Psoas muscle (tissue), 7 donors: ENCODE measurements at regions not wholly inside any gene's neighbourhood (a gene's known extent, or its start where the extent isn't known, plus 50 kb on each side); places are given as distances from the start of the nearest gene placed in this dataset.
A peak's percentile ranks its signal among the peaks of the same experiment; 100 is the strongest.

Source experiments
- ATAC-seq, 4 donors: fragments of 200-7000 bp; cut with Tn5 transposase; one replicate each; pipeline ENCODE4 v1.9.1; 2020; ENCODE audit warnings: moderate library complexity in 3 of 4, mild to moderate bottlenecking in 2 of 4
- DNase-seq, 2 donors: peaks; one replicate each; pipeline ENCODE4 v3.0.0-alpha.2; 2020
- H3K27ac ChIP-seq: fragments of 200-600 bp; one replicate; pipeline ENCODE4 v1.8.0; 2022
- H3K27me3 ChIP-seq, 3 donors: fragments of 200-600 bp in 1 of 3; one replicate each; pipeline versions ENCODE4 v1.6.1 to v1.8.0; 2013 to 2022; ENCODE audit warnings: low read length in 2 of 3, mild to moderate bottlenecking in 2 of 3, moderate library complexity in 1 of 3; ENCODE audit not compliant: insufficient read depth in 3 of 3
- H3K36me3 ChIP-seq, 2 donors: fragments of 200-600 bp in 1 of 2; one replicate each; pipeline versions ENCODE4 v1.6.1 to v1.8.0; 2013 to 2022; ENCODE audit warnings: low read depth in 1 of 2, mild to moderate bottlenecking in 1 of 2, moderate library complexity in 1 of 2; ENCODE audit not compliant: insufficient read depth in 1 of 2
- H3K4me1 ChIP-seq: fragments of 200-600 bp; one replicate; pipeline ENCODE4 v1.8.0; 2022
- H3K4me3 ChIP-seq: fragments of 200-600 bp; one replicate; pipeline ENCODE4 v1.8.0; 2022; ENCODE audit warnings: mild to moderate bottlenecking
- H3K9me3 ChIP-seq: fragments of 200-600 bp; one replicate; pipeline ENCODE4 v1.8.0; 2022
- WGBS, 3 donors: extraction: QIAGEN DNeasy Blood & Tissue Kit; methylation state at CpG; one replicate each; pipeline versions ENCODE4 v1.1.6 to v1.1.7; 2013; 5-methylcytosine and 5-hydroxymethylcytosine counted together
- intact Hi-C, 2 donors: fragments of 100-400 bp; cut with DNase I; formaldehyde crosslinking; loops; one replicate each; pipeline versions ENCODE4 v1.11.0 to v1.14.2; 2022
- TF ChIP-seq, protein P1 (sequence below): fragments of 200-600 bp; IDR thresholded peaks from one replicate; pipeline ENCODE4 v1.8.0; 2022; ENCODE audit warnings: antibody characterized with exemption
- donor health status: healthy with polysubstance abuse.
- donor health status: DM: no; HTN: no; CAD: no; lungs with moderate emphysema.
- donor health status: Bipolar disorder and iron deficiency.
- donor health status: healthy.
- donor health status: DM: yes; HTN: yes; CAD: no.
- donor health status: DM: no; HTN: no; CAD: no.
- donor health status: DM: yes; HTN: yes; CAD: no.

DNA sequence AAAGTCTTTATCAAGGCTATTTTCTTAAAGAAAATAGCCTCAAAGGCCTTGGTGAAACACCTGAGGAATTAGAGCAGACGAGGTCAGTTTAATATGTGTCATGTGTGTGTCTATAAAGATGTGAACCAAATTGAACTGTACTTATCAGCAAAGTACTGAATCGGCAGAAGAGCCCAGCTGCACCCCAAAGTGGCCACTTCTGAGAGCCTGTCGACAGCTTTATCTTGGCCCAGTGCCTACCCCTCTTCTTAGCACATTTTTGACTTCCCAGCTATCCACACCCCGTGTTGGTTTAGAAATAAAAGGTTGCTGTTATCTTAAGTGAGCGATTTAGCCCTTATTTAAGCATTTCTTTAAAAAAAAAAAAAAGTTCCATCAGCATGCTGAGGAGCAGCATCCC lies 329.7 kb downstream of the FBXW7 start:
- H3K9me3 ChIP-seq = no peaks in the 10 kb centered on the region
- TF ChIP-seq, protein P1, sequence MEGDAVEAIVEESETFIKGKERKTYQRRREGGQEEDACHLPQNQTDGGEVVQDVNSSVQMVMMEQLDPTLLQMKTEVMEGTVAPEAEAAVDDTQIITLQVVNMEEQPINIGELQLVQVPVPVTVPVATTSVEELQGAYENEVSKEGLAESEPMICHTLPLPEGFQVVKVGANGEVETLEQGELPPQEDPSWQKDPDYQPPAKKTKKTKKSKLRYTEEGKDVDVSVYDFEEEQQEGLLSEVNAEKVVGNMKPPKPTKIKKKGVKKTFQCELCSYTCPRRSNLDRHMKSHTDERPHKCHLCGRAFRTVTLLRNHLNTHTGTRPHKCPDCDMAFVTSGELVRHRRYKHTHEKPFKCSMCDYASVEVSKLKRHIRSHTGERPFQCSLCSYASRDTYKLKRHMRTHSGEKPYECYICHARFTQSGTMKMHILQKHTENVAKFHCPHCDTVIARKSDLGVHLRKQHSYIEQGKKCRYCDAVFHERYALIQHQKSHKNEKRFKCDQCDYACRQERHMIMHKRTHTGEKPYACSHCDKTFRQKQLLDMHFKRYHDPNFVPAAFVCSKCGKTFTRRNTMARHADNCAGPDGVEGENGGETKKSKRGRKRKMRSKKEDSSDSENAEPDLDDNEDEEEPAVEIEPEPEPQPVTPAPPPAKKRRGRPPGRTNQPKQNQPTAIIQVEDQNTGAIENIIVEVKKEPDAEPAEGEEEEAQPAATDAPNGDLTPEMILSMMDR = no peak
- peaks cover 0 to 7% (median 2%) of the 10 kb centered on the region in 3 donors for H3K27me3 ChIP-seq
- H3K27ac ChIP-seq = no peak overlapping the region
- no peak for DNase-seq
- no peak for ATAC-seq
- H3K4me3 ChIP-seq = no peak overlapping the region
- 38 to 48% (median 42%) methylated on average over 5 of the region's 5 CpGs for WGBS, 3 donors
- H3K4me1 ChIP-seq = no peaks in the 10 kb centered on the region
- H3K36me3 ChIP-seq = no peaks in the 10 kb centered on the region
- intact Hi-C loops = no loop called here

GRCh38 chr4:152202415-152202814 lies 333.5 kb downstream of the FBXW7 start:
- DNase-seq (no peak), ATAC-seq (no peak)
- no peak overlapping the region for H3K4me3 ChIP-seq
- TF ChIP-seq, protein P1 = no peak
- H3K36me3 ChIP-seq = no peaks in the 10 kb centered on the region
- intact Hi-C loops = no loop called here
- peaks cover 2% of the 10 kb centered on the region for H3K4me1 ChIP-seq
- WGBS, 3 donors = 49 to 62% (median 54%) methylated on average over 3 of the region's 3 CpGs
- no peak overlapping the region for H3K27ac ChIP-seq
- peaks cover 0 to 7% (median 2%) of the 10 kb centered on the region in 3 donors for H3K27me3 ChIP-seq
- no peaks in the 10 kb centered on the region for H3K9me3 ChIP-seq

GRCh38 chr4:152200511-152201333 lies 335.2 kb downstream of the FBXW7 start:
- peaks cover 8% of the 10 kb centered on the region for H3K4me1 ChIP-seq
- H3K27ac ChIP-seq = no peak overlapping the region
- H3K9me3 ChIP-seq = no peaks in the 10 kb centered on the region
- ATAC-seq = no peak
- DNase-seq = no peak
- WGBS, 3 donors = 78 to 83% (median 78%) methylated on average over 7 of the region's 7 CpGs
- TF ChIP-seq, protein P1 = no peak
- intact Hi-C loops = no loop called here
- H3K36me3 ChIP-seq = no peaks in the 10 kb centered on the region
- H3K27me3 ChIP-seq = peaks cover 0 to 2% (median 0%) of the 10 kb centered on the region in 3 donors
- no peak overlapping the region for H3K4me3 ChIP-seq

DNA sequence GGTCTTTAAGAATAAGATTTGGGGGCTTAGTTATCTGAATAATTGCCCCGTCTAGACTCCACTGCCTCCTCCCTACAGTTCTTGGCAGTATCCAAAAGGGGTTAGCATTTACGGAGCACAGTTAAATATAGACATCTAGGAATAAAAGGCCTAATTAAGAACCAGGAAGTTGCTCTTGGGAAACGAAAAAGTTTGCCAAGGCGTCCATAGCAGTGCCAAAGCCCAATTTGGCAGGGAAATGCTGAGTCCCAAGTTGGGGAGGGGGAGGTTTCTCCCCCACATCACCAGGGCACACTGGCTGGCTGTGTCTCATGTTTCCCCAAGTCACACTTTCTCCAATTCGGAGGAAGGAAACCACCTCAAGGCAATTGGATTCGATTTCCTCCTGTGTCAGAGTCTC lies 338.7 kb downstream of the FBXW7 start:
- no peak overlapping the region for H3K4me3 ChIP-seq
- peak; percentile 22 to 83 (median 58) for ATAC-seq
- TF ChIP-seq, protein P1 = no peak
- H3K4me1 ChIP-seq = peaks cover 8% of the 10 kb centered on the region
- intact Hi-C loops = no loop called here
- H3K27ac ChIP-seq = no peak overlapping the region
- DNase-seq = no peak
- H3K27me3 ChIP-seq = no peaks in the 10 kb centered on the region
- H3K9me3 ChIP-seq = peaks cover 3% of the 10 kb centered on the region
- WGBS, 3 donors = 12 to 16% (median 13%) methylated on average over 6 of the region's 6 CpGs
- H3K36me3 ChIP-seq = no peaks in the 10 kb centered on the region
